ENCODE measurements at regions not wholly inside any gene's neighbourhood (a gene's known extent, or its start where the extent isn't known, plus 50 kb on each side); places are given as distances from the start of the nearest gene placed in this dataset.
"Not testable (repeated sequence)": the region's sequence is repeated elsewhere in the genome, so short reads cannot be mapped to it uniquely, and the experiment has no call there.

GRCh38 chrX:34716302-34716701 is 59.2 kb upstream of the TMEM47 start:
- no peak for DNase-seq (ENCODE audit: low read depth)

GRCh38 chrX:34734383-34734782 is 77.3 kb upstream of the TMEM47 start:
- DNase-seq (ENCODE audit: low read depth) = peak; percentile 51

- DNase-seq (ENCODE audit: low read depth) = no peak
These were observed 87.4 kb upstream of the TMEM47 start for GRCh38 chrX:34744521-34744920.

- no peak for DNase-seq (ENCODE audit: low read depth)
These were observed 92.8 kb upstream of the TMEM47 start for GRCh38 chrX:34749896-34750295.

GRCh38 chrX:34764852-34765361 is 107.8 kb upstream of the TMEM47 start:
- DNase-seq (ENCODE audit: low read depth) = no peak

- no peak for DNase-seq (ENCODE audit: low read depth)
These were observed 111.2 kb upstream of the TMEM47 start for GRCh38 chrX:34768290-34768689.

GRCh38 chrX:34770511-34770910 is 113.4 kb upstream of the TMEM47 start:
- DNase-seq (ENCODE audit: low read depth) = no peak

GRCh38 chrX:34778916-34779315 is 121.8 kb upstream of the TMEM47 start:
- DNase-seq (ENCODE audit: low read depth) = peak; percentile 85

- DNase-seq (ENCODE audit: low read depth) = no peak
These were observed 132.9 kb upstream of the TMEM47 start for GRCh38 chrX:34790026-34790425.

GRCh38 chrX:34805951-34806350 is 136.6 kb upstream of the FAM47B start:
- no peak for DNase-seq (ENCODE audit: low read depth)

- no peak for DNase-seq (ENCODE audit: low read depth)
These were observed 133.5 kb upstream of the FAM47B start for GRCh38 chrX:34809096-34809495.

- DNase-seq (ENCODE audit: low read depth) = peak; percentile 78
These were observed 132.2 kb upstream of the FAM47B start for GRCh38 chrX:34810364-34810763.

GRCh38 chrX:34810916-34811315 is 131.7 kb upstream of the FAM47B start:
- no peak for DNase-seq (ENCODE audit: low read depth)

- peak; percentile 61 for DNase-seq (ENCODE audit: low read depth)
These were observed 129.0 kb upstream of the FAM47B start for GRCh38 chrX:34813618-34814017.

GRCh38 chrX:34826964-34827363 is 115.6 kb upstream of the FAM47B start:
- DNase-seq (ENCODE audit: low read depth) = no peak

- no peak for DNase-seq (ENCODE audit: low read depth)
These were observed 103.1 kb upstream of the FAM47B start for GRCh38 chrX:34839451-34839850.

- not testable (repeated sequence) for DNase-seq (ENCODE audit: low read depth)
These were observed 101.4 kb upstream of the FAM47B start for GRCh38 chrX:34841205-34841604.

GRCh38 chrX:34848281-34848680 is 94.3 kb upstream of the FAM47B start:
- peak; percentile 64 for DNase-seq (ENCODE audit: low read depth)

GRCh38 chrX:34849371-34849770 is 93.2 kb upstream of the FAM47B start:
- DNase-seq (ENCODE audit: low read depth) = peak; percentile 57

- no peak for DNase-seq (ENCODE audit: low read depth)
These were observed 83.4 kb upstream of the FAM47B start for GRCh38 chrX:34859191-34859590.

GRCh38 chrX:34863906-34864305 is 78.7 kb upstream of the FAM47B start:
- DNase-seq (ENCODE audit: low read depth) = no peak

GRCh38 chrX:34866646-34867045 is 76.0 kb upstream of the FAM47B start:
- DNase-seq (ENCODE audit: low read depth) = no peak

GRCh38 chrX:34868633-34869032 is 74.0 kb upstream of the FAM47B start:
- no peak for DNase-seq (ENCODE audit: low read depth)

- no peak for DNase-seq (ENCODE audit: low read depth)
These were observed 68.9 kb upstream of the FAM47B start for GRCh38 chrX:34873500-34874225.
